Endothelial cell of umbilical vein (primary cell): ENCODE measurements at regions not wholly inside any gene's neighbourhood (a gene's known extent, or its start where the extent isn't known, plus 50 kb on each side); places are given as distances from the start of the nearest gene placed in this dataset.

ENCODE experiments used
- BruUV-seq: library from RNA; stranded (reverse); fragments of 400-500 nt; replicated peaks from 2 replicates; lab custom pipeline; 2021; lab: Mats Ljungman, UMichigan
- CTCF ChIA-PET: fragments of 300-600, 350-600 bp; sonication (Branson Sonifier 250); formaldehyde crosslinking; loops from one replicate; lab custom pipeline; 2021; ENCODE audit warnings: antibody characterized with exemption, inconsistent platforms; lab: Charles Lee
- POLR2A ChIA-PET: fragments of 300-600, 350-600 bp; sonication (Branson Sonifier 250); formaldehyde crosslinking; loops from one replicate; lab custom pipeline; 2021; ENCODE audit warnings: antibody characterized with exemption, inconsistent platforms; lab: Charles Lee
- DNase-seq: peaks from one replicate; pipeline ENCODE4 v3.0.0-alpha.2; 2011; ENCODE audit warnings: low read depth, low spot score
- FAIRE-seq: peaks from 2 replicates; lab custom pipeline; 2011; peaks lifted over from hg19 to GRCh38; lab: Jason Lieb, UNC
- H2AFZ ChIP-seq: 2 replicates; pipeline ENCODE4 v1.6.0; 2012; ENCODE audit warnings: low read depth, low read length, control low read depth, inconsistent platforms
- H3K27ac ChIP-seq: 2 replicates; pipeline ENCODE4 v1.5.1; 2011; ENCODE audit warnings: low read depth, mild to moderate bottlenecking, control low read depth, low read length, moderate library complexity; ENCODE audit not compliant: insufficient read depth
- H3K27me3 ChIP-seq, 2 experiments: 2 replicates each; pipeline versions ENCODE4 v1.6.0 to v1.6.1; 2011; ENCODE audit warnings: low read length in 2 of 2, mixed read lengths in 1 of 2; ENCODE audit not compliant: control insufficient read depth in 2 of 2, insufficient read depth in 2 of 2
- H3K36me3 ChIP-seq, 2 experiments: 2 replicates in 1 of 2; 3 replicates in 1 of 2; pipeline ENCODE4 v1.5.1; 2011; ENCODE audit warnings: low read length in 2 of 2, mild to moderate bottlenecking in 1 of 2, moderate library complexity in 1 of 2; ENCODE audit not compliant: control insufficient read depth in 2 of 2, insufficient read depth in 2 of 2; ENCODE audit errors: extremely low read depth in 1 of 2
- H3K4me1 ChIP-seq: 3 replicates; pipeline ENCODE4 v1.5.1; 2011; ENCODE audit warnings: mild to moderate bottlenecking, low read length; ENCODE audit not compliant: control insufficient read depth, insufficient read depth; ENCODE audit errors: extremely low read depth
- H3K4me2 ChIP-seq: 2 replicates; pipeline ENCODE4 v1.6.1; 2011; ENCODE audit warnings: low read length, control low read depth, mixed read lengths; ENCODE audit not compliant: insufficient read depth
- H3K4me3 ChIP-seq, 3 experiments: fragments of 200-600 bp in 1 of 3; sonication (generic), shearing (Covaris generic) in 1 of 3; replicated peaks in 1 of 3; 2 replicates each; pipeline ENCODE4 v1.5.1; 2011 to 2016; ENCODE audit warnings: control low read depth in 3 of 3, low read length in 3 of 3, mild to moderate bottlenecking in 2 of 3, inconsistent platforms in 1 of 3, low read depth in 1 of 3, moderate library complexity in 1 of 3; ENCODE audit not compliant: insufficient read depth in 1 of 3
- H3K79me2 ChIP-seq: 2 replicates; pipeline ENCODE4 v1.6.0; 2012; ENCODE audit warnings: low read length, inconsistent platforms; ENCODE audit not compliant: control insufficient read depth, insufficient read depth
- H3K9ac ChIP-seq: replicated peaks from 2 replicates; pipeline ENCODE3; 2011; ENCODE audit warnings: low read length, control low read depth; ENCODE audit not compliant: insufficient read depth; ENCODE audit errors: extremely low read depth
- H3K9me1 ChIP-seq: replicated peaks from 3 replicates; pipeline ENCODE4 v1.6.0; 2011; ENCODE audit warnings: mild to moderate bottlenecking, low read length; ENCODE audit not compliant: control insufficient read depth, insufficient read depth; ENCODE audit errors: extremely low read depth
- H3K9me3 ChIP-seq: replicated peaks from 2 replicates; pipeline ENCODE4 v1.5.1; 2012; ENCODE audit warnings: low read length, inconsistent platforms; ENCODE audit not compliant: control insufficient read depth, insufficient read depth
- H4K20me1 ChIP-seq: replicated peaks from 2 replicates; pipeline ENCODE3; 2011; ENCODE audit warnings: mild to moderate bottlenecking, low read length; ENCODE audit not compliant: control insufficient read depth, insufficient read depth; ENCODE audit errors: extremely low read depth
- CTCF ChIP-seq, 2 donors: IDR thresholded peaks; 1 replicate in 1 of 2; 2 replicates in 1 of 2; pipeline ENCODE4 v1.5.1; 2011; ENCODE audit warnings: low read length in 2 of 2, mild to moderate bottlenecking in 2 of 2, moderate library complexity in 2 of 2, control low read depth in 1 of 2, inconsistent platforms in 1 of 2, low read depth in 1 of 2; ENCODE audit not compliant: insufficient read depth in 1 of 2; ENCODE audit errors: extremely low read depth in 1 of 2
- EZH2 ChIP-seq: IDR thresholded peaks from 2 replicates; pipeline ENCODE4 v1.6.1; 2012; ENCODE audit warnings: borderline replicate concordance, low read depth, mild to moderate bottlenecking, moderate library complexity, low read length, inconsistent platforms; ENCODE audit not compliant: severe bottlenecking
- FOS ChIP-seq: IDR thresholded peaks from 2 replicates; pipeline ENCODE4 v1.6.1; 2011; ENCODE audit warnings: mild to moderate bottlenecking, low read length, moderate library complexity, borderline replicate concordance; ENCODE audit not compliant: insufficient read depth
- GATA2 ChIP-seq: IDR thresholded peaks from 2 replicates; pipeline ENCODE4 v1.7.0; 2011; ENCODE audit warnings: low read depth, mild to moderate bottlenecking, moderate library complexity, mixed read lengths, low read length; ENCODE audit not compliant: insufficient read length, insufficient read depth
- JUN ChIP-seq: IDR thresholded peaks from 2 replicates; pipeline ENCODE4 v1.6.1; 2011; ENCODE audit warnings: borderline replicate concordance, low read depth; ENCODE audit not compliant: insufficient read length, insufficient read depth
- MAX ChIP-seq: IDR thresholded peaks from 2 replicates; pipeline ENCODE4 v1.6.1; 2011; ENCODE audit not compliant: insufficient read depth, insufficient read length
- MYC ChIP-seq: IDR thresholded peaks from one replicate; pipeline ENCODE4 v1.6.1; 2011; ENCODE audit warnings: mild to moderate bottlenecking, low read depth, low read length
- POLR2A ChIP-seq: IDR thresholded peaks from 2 replicates; pipeline ENCODE4 v1.6.1; 2012; ENCODE audit warnings: low read depth, mild to moderate bottlenecking, control low read depth, low read length
- POLR2AphosphoS5 ChIP-seq: IDR thresholded peaks from 2 replicates; pipeline ENCODE4 v1.6.1; 2012; ENCODE audit warnings: low read depth, mild to moderate bottlenecking, control low read depth, low read length, moderate library complexity; ENCODE audit not compliant: insufficient read depth
- dilution Hi-C: fragments of 300-500 bp; cut with MboI; formaldehyde crosslinking; loops from one replicate; pipeline ENCODE4 v1.15.0; 2019; ENCODE audit warnings: low sequenced_read_pairs; ENCODE audit not compliant: extremely low pct_ligation_motif_present
- intact Hi-C: fragments of 100-400 bp; cut with micrococcal nuclease; formaldehyde crosslinking; loops from one replicate; pipeline ENCODE4 v1.10.0; 2022

GRCh38 chr3:56971261-56971660 lies 89.2 kb upstream of the SPATA12 start:
- Histone ChIP-seq H3K27ac (no peak overlapping the region), H3K36me3 (no peaks in the 10 kb centered on the region), H3K79me2 (no peaks in the 10 kb centered on the region), H4K20me1 (no peaks in the 10 kb centered on the region), H3K9me1 (no peaks in the 10 kb centered on the region), H3K4me2 (no peak overlapping the region), H3K4me1 (peaks cover 17% of the 10 kb centered on the region), H3K4me3 (no peak overlapping the region), H3K9me3 (no peaks in the 10 kb centered on the region), H2AFZ (no peak overlapping the region), H3K9ac (no peak overlapping the region), H3K27me3 (no peaks in the 10 kb centered on the region)
- ChIA-PET POLR2A (no interaction called here), CTCF (interaction anchor here (1.1 to 2.1 kb wide), 2 partner anchors 10 to 17 kb away, joined by 4 to 7 read pairs; no protein-coding TSS in a partner anchor)
- TF ChIP-seq JUN (no peak), GATA2 (no peak), MAX (no peak), POLR2A (no peak), POLR2AphosphoS5 (no peak), FOS (no peak), MYC (no peak), EZH2 (no peak), CTCF (IDR thresholded peaks at IDR 0.05; ENCODE audit: extremely low read depth in 1 of 2, insufficient read depth in 1 of 2, low read depth in 1 of 2, low read length in 2 of 2) (no peak)
- DNase-seq: no peak
- dilution Hi-C loops: no loop called here
- no peak for FAIRE-seq
- BruUV-seq: no TSS peak
- intact Hi-C loops: no loop called here
